Left lung (tissue), 4 donors: ENCODE measurements at regions not wholly inside any gene's neighbourhood (a gene's known extent, or its start where the extent isn't known, plus 50 kb on each side); places are given as distances from the start of the nearest gene placed in this dataset.

ENCODE experiments used
- ATAC-seq: fragments of 200-7000 bp; cut with Tn5 transposase; one replicate; pipeline ENCODE4 v1.9.1; 2020; ENCODE audit warnings: moderate library complexity
- DNase-seq, 4 donors: peaks; one replicate each; pipeline ENCODE4 v3.0.0-alpha.2; 2013 to 2020
- H3K27ac ChIP-seq, 2 donors: fragments of 200-600 bp; sonication (generic) in 1 of 2; one replicate each; pipeline versions ENCODE4 v1.5.0 to v1.8.0; 2020 to 2021
- H3K27me3 ChIP-seq, 2 donors: fragments of 200-600 bp; sonication (generic) in 1 of 2; one replicate each; pipeline versions ENCODE4 v1.5.0 to v1.8.0; 2020 to 2021
- H3K36me3 ChIP-seq, 2 donors: fragments of 200-600 bp; sonication (generic) in 1 of 2; one replicate each; pipeline versions ENCODE4 v1.5.0 to v1.8.0; 2020 to 2021
- H3K4me1 ChIP-seq, 2 donors: fragments of 200-600 bp; one replicate each; pipeline ENCODE4 v1.8.0; 2021
- H3K4me3 ChIP-seq, 2 donors: fragments of 200-600 bp; sonication (generic) in 1 of 2; one replicate each; pipeline versions ENCODE4 v1.5.0 to v1.8.0; 2020 to 2021; ENCODE audit warnings: mild to moderate bottlenecking in 1 of 2
- H3K9me3 ChIP-seq, 2 donors: fragments of 200-600 bp; sonication (generic) in 1 of 2; one replicate each; pipeline versions ENCODE4 v1.5.0 to v1.8.0; 2020 to 2021
- intact Hi-C, 2 donors: fragments of 100-400 bp; cut with DNase I; formaldehyde crosslinking; loops; one replicate each; pipeline versions ENCODE4 v1.11.2 to v1.14.2; 2022
- TF ChIP-seq, protein P1 (sequence below), 2 donors: fragments of 200-600 bp; sonication (generic) in 1 of 2; IDR thresholded peaks; one replicate each; pipeline versions ENCODE4 v1.5.0 to v1.8.0; 2021; ENCODE audit warnings: antibody characterized with exemption in 2 of 2
- donor health status: DM: no; HTN: yes; CAD: no.
- donor health status: DM: no; HTN: no; CAD: no.

DNA sequence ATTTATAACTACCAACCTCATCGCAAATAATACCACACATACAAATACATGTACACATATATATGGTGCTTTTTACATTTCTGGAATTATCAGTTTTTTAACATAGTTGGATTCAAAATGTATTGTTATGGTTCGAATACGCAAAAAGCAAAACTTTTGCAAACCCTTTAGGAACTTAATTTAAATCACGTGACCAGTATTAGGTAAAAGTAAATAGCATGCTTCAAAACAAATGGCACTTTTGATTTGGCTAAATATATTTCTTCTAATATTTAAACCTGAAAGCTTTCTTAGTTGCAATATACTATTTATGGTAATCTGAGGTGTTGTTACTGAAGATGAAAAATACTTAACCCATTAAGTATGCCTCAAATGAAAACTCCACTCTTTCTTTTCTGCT lies 341.4 kb downstream of the C4orf33 start:
- no peak for ATAC-seq
- Histone ChIP-seq H3K4me1 (no peaks in the 10 kb centered on the region), H3K27ac (no peak overlapping the region), H3K27me3 (no peaks in the 10 kb centered on the region), H3K36me3 (no peaks in the 10 kb centered on the region), H3K9me3 (no peaks in the 10 kb centered on the region), H3K4me3 (no peak overlapping the region)
- no peak for DNase-seq
- intact Hi-C loops: no loop called here
- TF ChIP-seq, protein P1, sequence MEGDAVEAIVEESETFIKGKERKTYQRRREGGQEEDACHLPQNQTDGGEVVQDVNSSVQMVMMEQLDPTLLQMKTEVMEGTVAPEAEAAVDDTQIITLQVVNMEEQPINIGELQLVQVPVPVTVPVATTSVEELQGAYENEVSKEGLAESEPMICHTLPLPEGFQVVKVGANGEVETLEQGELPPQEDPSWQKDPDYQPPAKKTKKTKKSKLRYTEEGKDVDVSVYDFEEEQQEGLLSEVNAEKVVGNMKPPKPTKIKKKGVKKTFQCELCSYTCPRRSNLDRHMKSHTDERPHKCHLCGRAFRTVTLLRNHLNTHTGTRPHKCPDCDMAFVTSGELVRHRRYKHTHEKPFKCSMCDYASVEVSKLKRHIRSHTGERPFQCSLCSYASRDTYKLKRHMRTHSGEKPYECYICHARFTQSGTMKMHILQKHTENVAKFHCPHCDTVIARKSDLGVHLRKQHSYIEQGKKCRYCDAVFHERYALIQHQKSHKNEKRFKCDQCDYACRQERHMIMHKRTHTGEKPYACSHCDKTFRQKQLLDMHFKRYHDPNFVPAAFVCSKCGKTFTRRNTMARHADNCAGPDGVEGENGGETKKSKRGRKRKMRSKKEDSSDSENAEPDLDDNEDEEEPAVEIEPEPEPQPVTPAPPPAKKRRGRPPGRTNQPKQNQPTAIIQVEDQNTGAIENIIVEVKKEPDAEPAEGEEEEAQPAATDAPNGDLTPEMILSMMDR (IDR thresholded peaks at IDR 0.05): no peak

DNA sequence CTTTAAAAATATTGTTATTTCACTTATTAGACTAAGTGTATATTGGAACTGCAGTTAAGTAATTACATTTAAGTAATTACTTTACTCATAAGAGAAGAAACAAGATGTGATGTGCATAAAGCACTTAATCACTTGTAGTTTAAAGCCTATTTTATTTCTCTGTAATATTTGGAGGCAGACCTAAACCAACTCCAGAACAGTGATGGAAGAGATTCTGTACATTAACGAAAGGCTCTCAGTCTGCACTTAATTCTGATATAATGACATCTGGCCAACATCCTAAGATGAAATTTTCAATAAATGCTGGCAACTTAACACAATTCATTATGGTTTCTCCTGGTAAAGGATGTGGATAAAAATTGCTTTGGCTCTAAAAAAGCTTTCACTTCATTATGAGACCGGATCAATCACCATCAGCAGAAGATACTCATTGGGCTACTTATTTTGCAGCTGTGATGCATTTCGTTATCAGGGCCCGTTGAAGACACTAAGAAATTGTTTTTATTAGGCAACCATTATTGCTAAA lies 342.6 kb downstream of the C4orf33 start:
- Histone ChIP-seq H3K9me3 (no peaks in the 10 kb centered on the region), H3K4me1 (no peaks in the 10 kb centered on the region), H3K4me3 (no peak overlapping the region), H3K36me3 (no peaks in the 10 kb centered on the region), H3K27me3 (no peaks in the 10 kb centered on the region), H3K27ac (no peak overlapping the region)
- ATAC-seq (no peak), DNase-seq (peak in 2 of 4 donors; percentile 14 to 20)
- intact Hi-C loops: no loop called here
- TF ChIP-seq, protein P1 (IDR thresholded peaks at IDR 0.05): no peak

DNA sequence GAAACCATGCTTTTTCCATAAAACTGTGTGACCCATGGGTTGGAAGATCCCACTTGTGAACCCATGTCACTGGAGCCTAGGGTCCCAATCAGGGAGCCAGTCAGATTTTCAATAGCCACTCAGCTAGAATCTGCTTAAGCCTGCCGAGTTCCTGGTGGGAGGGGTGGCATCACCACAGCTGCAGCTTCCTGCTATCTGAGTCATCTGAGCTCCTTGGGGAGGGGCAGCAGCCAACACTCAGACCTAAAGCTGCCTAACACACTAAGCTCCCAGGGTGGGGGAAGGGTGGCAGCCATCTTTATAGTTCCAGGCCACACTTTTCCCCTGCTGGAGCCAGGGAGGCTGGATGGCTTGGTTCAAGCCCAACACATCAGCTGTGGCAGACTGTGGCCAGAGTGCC lies 350.1 kb downstream of the C4orf33 start:
- Histone ChIP-seq H3K36me3 (no peaks in the 10 kb centered on the region), H3K27me3 (no peaks in the 10 kb centered on the region), H3K4me1 (no peaks in the 10 kb centered on the region), H3K9me3 (no peaks in the 10 kb centered on the region), H3K4me3 (no peak overlapping the region), H3K27ac (no peak overlapping the region)
- TF ChIP-seq, protein P1 (IDR thresholded peaks at IDR 0.05): no peak
- no peak for ATAC-seq
- intact Hi-C loops: no loop called here
- DNase-seq: peak in 1 of 4 donors; percentile 21

DNA sequence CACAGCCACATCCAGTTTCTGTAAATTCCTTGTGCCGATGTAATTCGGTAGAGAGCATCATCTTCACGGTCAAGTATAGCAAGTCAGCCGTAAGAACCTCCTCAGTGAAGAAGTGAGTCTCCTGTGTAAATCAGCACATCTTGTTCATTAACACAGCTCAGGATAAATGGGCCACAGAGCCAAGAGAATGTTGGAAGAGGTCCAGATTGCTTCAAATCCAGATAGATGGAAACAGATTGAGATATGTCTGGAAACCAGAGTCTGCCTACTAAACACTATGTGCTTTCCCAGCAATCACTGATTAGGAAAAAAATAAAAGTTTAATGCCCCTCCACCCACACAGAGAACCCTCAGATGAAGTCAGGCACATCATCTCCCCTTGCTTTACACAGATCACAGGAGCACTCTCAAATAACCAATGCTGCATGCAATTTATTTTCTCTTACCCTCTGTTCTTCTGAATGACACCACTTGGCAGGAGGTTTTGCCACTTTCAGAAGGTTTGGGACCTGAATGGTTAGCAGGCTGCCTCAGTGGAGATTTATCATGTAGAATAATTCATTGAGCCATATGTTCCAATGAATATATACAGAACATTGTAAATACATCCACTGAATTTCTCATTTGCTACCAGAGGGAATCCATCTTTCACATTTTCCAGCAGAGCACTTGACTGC lies 357.7 kb downstream of the C4orf33 start:
- Histone ChIP-seq H3K4me1 (no peaks in the 10 kb centered on the region), H3K9me3 (no peaks in the 10 kb centered on the region), H3K36me3 (no peaks in the 10 kb centered on the region), H3K27ac (no peak overlapping the region), H3K4me3 (no peak overlapping the region), H3K27me3 (no peaks in the 10 kb centered on the region)
- intact Hi-C loops: no loop called here
- DNase-seq (no peak), ATAC-seq (no peak)
- TF ChIP-seq, protein P1 (IDR thresholded peaks at IDR 0.05): no peak

DNA sequence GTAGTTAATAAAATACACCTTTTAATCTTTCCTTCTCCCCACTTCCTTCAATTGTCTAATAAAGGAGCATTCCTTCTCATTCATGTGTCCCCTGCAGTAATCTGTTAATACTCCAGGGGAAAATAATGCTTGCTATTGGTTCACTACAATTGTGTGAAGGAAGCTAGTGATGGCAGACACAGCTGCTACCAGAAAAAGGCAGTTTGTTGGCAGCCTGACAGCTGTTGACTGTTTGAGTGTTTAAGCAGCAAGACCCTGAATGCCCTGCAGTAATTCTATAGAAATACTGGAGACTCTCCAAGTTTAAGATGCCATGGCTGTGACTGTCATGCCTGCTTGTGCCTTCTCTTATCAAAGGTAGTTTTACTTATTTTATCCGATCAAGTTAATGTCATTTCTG lies 359.5 kb downstream of the C4orf33 start:
- no peak overlapping the region for H3K4me3 ChIP-seq
- no peaks in the 10 kb centered on the region for H3K27me3 ChIP-seq
- no peaks in the 10 kb centered on the region for H3K4me1 ChIP-seq
- DNase-seq: peak in 1 of 4 donors; percentile 12
- no peaks in the 10 kb centered on the region for H3K36me3 ChIP-seq
- ATAC-seq: no peak
- TF ChIP-seq, protein P1 (IDR thresholded peaks at IDR 0.05): no peak
- intact Hi-C loops: no loop called here
- no peaks in the 10 kb centered on the region for H3K9me3 ChIP-seq
- no peak overlapping the region for H3K27ac ChIP-seq
